ENCODE measurements at regions not wholly inside any gene's neighbourhood (a gene's known extent, or its start where the extent isn't known, plus 50 kb on each side); places are given as distances from the start of the nearest gene placed in this dataset.

GRCh38 chr2:81903534-81903933 is 1599.0 kb upstream of the LRRTM1 start:
- TF ChIP-seq, protein P1, sequence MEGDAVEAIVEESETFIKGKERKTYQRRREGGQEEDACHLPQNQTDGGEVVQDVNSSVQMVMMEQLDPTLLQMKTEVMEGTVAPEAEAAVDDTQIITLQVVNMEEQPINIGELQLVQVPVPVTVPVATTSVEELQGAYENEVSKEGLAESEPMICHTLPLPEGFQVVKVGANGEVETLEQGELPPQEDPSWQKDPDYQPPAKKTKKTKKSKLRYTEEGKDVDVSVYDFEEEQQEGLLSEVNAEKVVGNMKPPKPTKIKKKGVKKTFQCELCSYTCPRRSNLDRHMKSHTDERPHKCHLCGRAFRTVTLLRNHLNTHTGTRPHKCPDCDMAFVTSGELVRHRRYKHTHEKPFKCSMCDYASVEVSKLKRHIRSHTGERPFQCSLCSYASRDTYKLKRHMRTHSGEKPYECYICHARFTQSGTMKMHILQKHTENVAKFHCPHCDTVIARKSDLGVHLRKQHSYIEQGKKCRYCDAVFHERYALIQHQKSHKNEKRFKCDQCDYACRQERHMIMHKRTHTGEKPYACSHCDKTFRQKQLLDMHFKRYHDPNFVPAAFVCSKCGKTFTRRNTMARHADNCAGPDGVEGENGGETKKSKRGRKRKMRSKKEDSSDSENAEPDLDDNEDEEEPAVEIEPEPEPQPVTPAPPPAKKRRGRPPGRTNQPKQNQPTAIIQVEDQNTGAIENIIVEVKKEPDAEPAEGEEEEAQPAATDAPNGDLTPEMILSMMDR (IDR thresholded peaks at IDR 0.05) = no peak
- no peak for TF ChIP-seq POLR2A (IDR thresholded peaks at IDR 0.05)

All from heart left ventricle (tissue), 13 donors.